GM12878 (cell line): ENCODE measurements at regions not wholly inside any gene's neighbourhood (a gene's known extent, or its start where the extent isn't known, plus 50 kb on each side); places are given as distances from the start of the nearest gene placed in this dataset.

Source experiments
- ATAC-seq: fragments of 200-7000 bp; cut with Tn5 transposase; 3 replicates; pipeline ENCODE4 v1.9.1; 2020; ENCODE audit warnings: mild to moderate bottlenecking, moderate library complexity
- BruUV-seq: library from RNA; stranded (reverse); fragments of 400-500 nt; replicated peaks from 2 replicates; lab custom pipeline; 2021; lab: Mats Ljungman, UMichigan
- CTCF ChIA-PET: fragments of 300-600 bp; sonication (Branson Sonifier 250); formaldehyde crosslinking; extraction: SDS; loops from one replicate; lab custom pipeline; 2021; ENCODE audit warnings: inconsistent platforms; lab: Yijun Ruan, JAX
- POLR2A ChIA-PET: fragments of 350-600 bp; formaldehyde crosslinking; extraction: SDS; loops from one replicate; lab custom pipeline; 2021; ENCODE audit warnings: inconsistent platforms; lab: Charles Lee
- RAD21 ChIA-PET: fragments of 300-600 bp; sonication (Branson Sonifier 250); formaldehyde crosslinking; loops from one replicate; lab custom pipeline; 2023; ENCODE audit warnings: antibody characterized with exemption; ENCODE audit not compliant: unreplicated experiment; lab: Charles Lee
- SMC1A ChIA-PET: fragments of 300-600 bp; sonication (Branson Sonifier 250); formaldehyde crosslinking; loops from one replicate; lab custom pipeline; 2023; ENCODE audit not compliant: unreplicated experiment, uncharacterized antibody; lab: Charles Lee
- DNase-seq: peaks from one replicate; pipeline ENCODE4 v3.0.0-alpha.2; 2011; ENCODE audit warnings: low read depth, low spot score
- FAIRE-seq: peaks from 3 replicates; lab custom pipeline; 2011; peaks lifted over from hg19 to GRCh38; lab: Jason Lieb, UNC
- H2AFZ ChIP-seq: 2 replicates; pipeline ENCODE4 v1.6.0; 2011; ENCODE audit warnings: low read depth, low read length, control low read depth; ENCODE audit not compliant: control insufficient read depth
- H3K27ac ChIP-seq: 2 replicates; pipeline ENCODE4 v1.5.1; 2011; ENCODE audit warnings: control low read depth; ENCODE audit not compliant: control insufficient read depth, insufficient read depth
- H3K27me3 ChIP-seq, 2 experiments: replicated peaks in 1 of 2; 2 replicates each; pipeline versions ENCODE4 v1.6.0 to v1.6.1; 2011; ENCODE audit warnings: low read length in 1 of 2; ENCODE audit not compliant: control insufficient read depth in 2 of 2, insufficient read depth in 2 of 2
- H3K36me3 ChIP-seq, 2 experiments: 2 replicates each; pipeline ENCODE4 v1.5.1; 2011; ENCODE audit warnings: low read length in 1 of 2; ENCODE audit not compliant: control insufficient read depth in 2 of 2, insufficient read depth in 2 of 2
- H3K4me1 ChIP-seq: 2 replicates; pipeline ENCODE4 v1.6.1; 2011; ENCODE audit warnings: mild to moderate bottlenecking, low read length, moderate library complexity, mixed read lengths; ENCODE audit not compliant: control insufficient read depth, insufficient read depth
- H3K4me2 ChIP-seq: 2 replicates; pipeline ENCODE4 v1.6.0; 2011; ENCODE audit warnings: control low read depth; ENCODE audit not compliant: control insufficient read depth, insufficient read depth
- H3K4me3 ChIP-seq: fragments of 200-600 bp; sonication (generic); 2 replicates; pipeline ENCODE4 v1.5.1; 2016
- H3K79me2 ChIP-seq: 2 replicates; pipeline ENCODE4 v1.6.0; 2011; ENCODE audit warnings: low read length; ENCODE audit not compliant: control insufficient read depth, insufficient read depth
- H3K9ac ChIP-seq: 2 replicates; pipeline ENCODE4 v1.8.0; 2011; ENCODE audit warnings: low read length, control low read depth, mixed read lengths; ENCODE audit not compliant: control insufficient read depth, insufficient read depth
- H3K9me3 ChIP-seq: replicated peaks from 3 replicates; pipeline ENCODE4 v1.5.1; 2011; ENCODE audit warnings: mild to moderate bottlenecking, low read length; ENCODE audit not compliant: control insufficient read depth, insufficient read depth
- H4K20me1 ChIP-seq: 2 replicates; pipeline ENCODE4 v1.6.0; 2011; ENCODE audit not compliant: control insufficient read depth, insufficient read depth
- FOS ChIP-seq: IDR thresholded peaks from 3 replicates; pipeline ENCODE4 v1.6.1; 2011; ENCODE audit warnings: borderline replicate concordance; ENCODE audit not compliant: insufficient read length; ENCODE audit errors: extremely low read depth
- JUNB ChIP-seq: IDR thresholded peaks from 2 replicates; pipeline ENCODE4 v1.6.1; 2016; ENCODE audit warnings: antibody characterized with exemption, mild to moderate bottlenecking
- LARP7 ChIP-seq: fragments of 450-650 bp; IDR thresholded peaks from 2 replicates; pipeline ENCODE4 v1.6.1; 2017; ENCODE audit warnings: mild to moderate bottlenecking
- PAX8 ChIP-seq: fragments of 450-650 bp; IDR thresholded peaks from 2 replicates; pipeline ENCODE4 v1.6.1; 2017; ENCODE audit warnings: mild to moderate bottlenecking, moderate library complexity
- PML ChIP-seq: IDR thresholded peaks from 2 replicates; pipeline ENCODE4 v1.6.1; 2012; ENCODE audit warnings: low read length, inconsistent platforms
- PRDM15 ChIP-seq: fragments of 450-650 bp; formaldehyde crosslinking; IDR thresholded peaks from 2 replicates; pipeline ENCODE4 v1.4.0; 2020; ENCODE audit warnings: mild to moderate bottlenecking, moderate library complexity
- WGBS: methylation state at CpG from one replicate; pipeline ENCODE4 v1.1.6; 2016; ENCODE audit warnings: low lambda C conversion rate; ENCODE audit not compliant: insufficient replicate concordance, insufficient coverage; ENCODE audit errors: missing lambda C conversion rate; 5-methylcytosine and 5-hydroxymethylcytosine counted together
- in situ Hi-C: fragments of 300-500 bp; cut with MboI; formaldehyde crosslinking; loops from 9 replicates; pipeline ENCODE4 v1.14.3; 2018; ENCODE audit warnings: mixed read lengths
- intact Hi-C: fragments of 100-400 bp; cut with micrococcal nuclease; formaldehyde crosslinking; loops from one replicate; pipeline ENCODE4 v1.14.2; 2022; ENCODE audit not compliant: unreplicated experiment
- TF ChIP-seq, protein P1 (sequence below): fragments of 450-650 bp; IDR thresholded peaks from 2 replicates; pipeline ENCODE4 v1.6.1; 2016; ENCODE audit warnings: mild to moderate bottlenecking
- TF ChIP-seq, protein P2 (sequence below): fragments of 450-650 bp; formaldehyde crosslinking; IDR thresholded peaks from 2 replicates; pipeline ENCODE4 v1.5.0; 2022; ENCODE audit warnings: mild to moderate bottlenecking, missing genetic modification characterization

DNA sequence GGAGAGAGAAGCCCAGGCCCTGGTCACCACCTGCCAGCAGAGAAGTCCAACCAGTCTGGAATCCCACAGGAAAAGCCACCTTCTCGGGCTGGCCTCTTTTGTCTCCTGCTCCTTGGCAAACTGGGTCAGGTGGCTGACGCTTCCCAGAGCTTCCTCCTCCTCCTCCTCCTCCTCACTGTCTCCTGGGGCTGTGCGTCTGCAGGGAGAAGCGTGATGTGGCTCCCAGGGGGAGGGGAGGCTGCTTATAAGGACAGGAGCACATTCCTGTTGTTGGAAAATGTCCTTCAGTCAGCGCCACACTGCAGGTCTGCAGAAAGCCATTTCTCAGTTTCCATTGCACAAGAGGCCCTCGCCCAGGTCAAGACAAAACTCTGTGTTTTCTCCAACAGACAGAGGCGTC, 1316.5 kb downstream of the BRD1 start:
- WGBS = 0% methylated on average over 4 of the region's 7 CpGs
- Histone ChIP-seq H3K4me3 (no peak overlapping the region), H3K27ac (no peak overlapping the region), H3K4me2 (no peak overlapping the region), H3K27me3 (no peaks in the 10 kb centered on the region), H3K4me1 (no peaks in the 10 kb centered on the region)
- no peak for ATAC-seq
- RAD21 ChIA-PET = no interaction called here
- POLR2A ChIA-PET = no interaction called here
- CTCF ChIA-PET = no interaction called here
- in situ Hi-C loops = no loop called here
- no peak for DNase-seq
- TF ChIP-seq PRDM15 (CRISPR knock-in tag) (no peak), PML (no peak), FOS (no peak), LARP7 (no peak), JUNB (no peak), PAX8 (no peak)
- TF ChIP-seq, protein P1, sequence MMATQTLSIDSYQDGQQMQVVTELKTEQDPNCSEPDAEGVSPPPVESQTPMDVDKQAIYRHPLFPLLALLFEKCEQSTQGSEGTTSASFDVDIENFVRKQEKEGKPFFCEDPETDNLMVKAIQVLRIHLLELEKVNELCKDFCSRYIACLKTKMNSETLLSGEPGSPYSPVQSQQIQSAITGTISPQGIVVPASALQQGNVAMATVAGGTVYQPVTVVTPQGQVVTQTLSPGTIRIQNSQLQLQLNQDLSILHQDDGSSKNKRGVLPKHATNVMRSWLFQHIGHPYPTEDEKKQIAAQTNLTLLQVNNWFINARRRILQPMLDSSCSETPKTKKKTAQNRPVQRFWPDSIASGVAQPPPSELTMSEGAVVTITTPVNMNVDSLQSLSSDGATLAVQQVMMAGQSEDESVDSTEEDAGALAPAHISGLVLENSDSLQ = no peak
- TF ChIP-seq, protein P2, sequence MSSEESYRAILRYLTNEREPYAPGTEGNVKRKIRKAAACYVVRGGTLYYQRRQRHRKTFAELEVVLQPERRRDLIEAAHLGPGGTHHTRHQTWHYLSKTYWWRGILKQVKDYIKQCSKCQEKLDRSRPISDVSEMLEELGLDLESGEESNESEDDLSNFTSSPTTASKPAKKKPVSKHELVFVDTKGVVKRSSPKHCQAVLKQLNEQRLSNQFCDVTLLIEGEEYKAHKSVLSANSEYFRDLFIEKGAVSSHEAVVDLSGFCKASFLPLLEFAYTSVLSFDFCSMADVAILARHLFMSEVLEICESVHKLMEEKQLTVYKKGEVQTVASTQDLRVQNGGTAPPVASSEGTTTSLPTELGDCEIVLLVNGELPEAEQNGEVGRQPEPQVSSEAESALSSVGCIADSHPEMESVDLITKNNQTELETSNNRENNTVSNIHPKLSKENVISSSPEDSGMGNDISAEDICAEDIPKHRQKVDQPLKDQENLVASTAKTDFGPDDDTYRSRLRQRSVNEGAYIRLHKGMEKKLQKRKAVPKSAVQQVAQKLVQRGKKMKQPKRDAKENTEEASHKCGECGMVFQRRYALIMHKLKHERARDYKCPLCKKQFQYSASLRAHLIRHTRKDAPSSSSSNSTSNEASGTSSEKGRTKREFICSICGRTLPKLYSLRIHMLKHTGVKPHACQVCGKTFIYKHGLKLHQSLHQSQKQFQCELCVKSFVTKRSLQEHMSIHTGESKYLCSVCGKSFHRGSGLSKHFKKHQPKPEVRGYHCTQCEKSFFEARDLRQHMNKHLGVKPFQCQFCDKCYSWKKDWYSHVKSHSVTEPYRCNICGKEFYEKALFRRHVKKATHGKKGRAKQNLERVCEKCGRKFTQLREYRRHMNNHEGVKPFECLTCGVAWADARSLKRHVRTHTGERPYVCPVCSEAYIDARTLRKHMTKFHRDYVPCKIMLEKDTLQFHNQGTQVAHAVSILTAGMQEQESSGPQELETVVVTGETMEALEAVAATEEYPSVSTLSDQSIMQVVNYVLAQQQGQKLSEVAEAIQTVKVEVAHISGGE (CRISPR knock-in tag) = no peak
- TF ChIP-seq, all 136 proteins: peak for 0
- H3K36me3 ChIP-seq = no peaks in the 10 kb centered on the region; a peak in 1 of 4 replicates
- H2AFZ ChIP-seq = no peak overlapping the region
- no peaks in the 10 kb centered on the region for H3K79me2 ChIP-seq
- SMC1A ChIA-PET = no interaction called here
- no TSS peak for BruUV-seq
- H4K20me1 ChIP-seq = no peaks in the 10 kb centered on the region
- no peak overlapping the region for H3K9ac ChIP-seq
- FAIRE-seq = no peak
- intact Hi-C loops = no loop called here
- no peaks in the 10 kb centered on the region; the same call in 2 of the 3 replicates for H3K9me3 ChIP-seq
